HEK293T (cell line): ENCODE measurements at regions not wholly inside any gene's neighbourhood (a gene's known extent, or its start where the extent isn't known, plus 50 kb on each side); places are given as distances from the start of the nearest gene placed in this dataset.

Source experiments
- ARNT ChIP-seq: fragments of 450-650 bp; IDR thresholded peaks from 2 replicates; pipeline ENCODE4 v1.6.1; 2017; ENCODE audit warnings: mild to moderate bottlenecking
- BHLHE40 ChIP-seq: fragments of 450-650 bp; IDR thresholded peaks from 2 replicates; pipeline ENCODE4 v1.6.1; 2016; ENCODE audit warnings: mild to moderate bottlenecking, moderate library complexity, borderline replicate concordance
- ELF4 ChIP-seq: fragments of 450-650 bp; IDR thresholded peaks from 2 replicates; pipeline ENCODE4 v1.6.1; 2017; ENCODE audit warnings: antibody characterized with exemption
- FOXA1 ChIP-seq: fragments of 450-650 bp; IDR thresholded peaks from 2 replicates; pipeline ENCODE4 v1.6.1; 2016; ENCODE audit warnings: mild to moderate bottlenecking
- FOXK2 ChIP-seq: fragments of 450-650 bp; IDR thresholded peaks from 2 replicates; pipeline ENCODE4 v1.6.1; 2016; ENCODE audit warnings: mild to moderate bottlenecking
- FOXM1 ChIP-seq: fragments of 450-650 bp; IDR thresholded peaks from 2 replicates; pipeline ENCODE4 v1.6.1; 2017; ENCODE audit warnings: mild to moderate bottlenecking, borderline replicate concordance
- HDGF ChIP-seq: fragments of 450-650 bp; IDR thresholded peaks from 2 replicates; pipeline ENCODE4 v1.6.1; 2017; ENCODE audit warnings: antibody characterized with exemption, borderline replicate concordance
- L3MBTL2 ChIP-seq: fragments of 450-650 bp; conservative IDR thresholded peaks from 2 replicates; pipeline ENCODE4 v1.6.1; 2016; ENCODE audit warnings: mild to moderate bottlenecking
- NFRKB ChIP-seq: fragments of 450-650 bp; IDR thresholded peaks from 2 replicates; pipeline ENCODE4 v1.6.1; 2016; ENCODE audit warnings: mild to moderate bottlenecking, moderate library complexity
- SP1 ChIP-seq: fragments of 450-650 bp; IDR thresholded peaks from 2 replicates; pipeline ENCODE4 v1.6.1; 2017
- SUZ12 ChIP-seq: fragments of 450-650 bp; IDR thresholded peaks from 2 replicates; pipeline ENCODE4 v1.6.1; 2016; ENCODE audit warnings: mild to moderate bottlenecking
- ZNF384 ChIP-seq: fragments of 450-650 bp; IDR thresholded peaks from 2 replicates; pipeline ENCODE4 v1.6.1; 2016

- TF ChIP-seq SUZ12 (no peak), BHLHE40 (no peak), SP1 (no peak), L3MBTL2 (no peak), NFRKB (no peak), ELF4 (no peak), HDGF (no peak), FOXK2 (no peak), FOXA1 (no peak), ARNT (no peak), FOXM1 (no peak), ZNF384 (no peak)
These were observed 176.6 kb downstream of the KLF13 start for GRCh38 chr15:31503256-31503655.
